GM23248 (cell line): ENCODE measurements at regions not wholly inside any gene's neighbourhood (a gene's known extent, or its start where the extent isn't known, plus 50 kb on each side); places are given as distances from the start of the nearest gene placed in this dataset.

Source experiments
- EZH2 ChIP-seq: fragments of 200-600 bp; sonication (generic); IDR thresholded peaks from 2 replicates; pipeline ENCODE4 v1.6.1; 2018; ENCODE audit warnings: antibody characterized with exemption, mild to moderate bottlenecking; ENCODE audit not compliant: insufficient read depth, poor library complexity, severe bottlenecking
- EZH2phosphoT487 ChIP-seq: fragments of 200-600 bp; sonication (generic); IDR thresholded peaks from 2 replicates; pipeline ENCODE4 v1.6.1; 2018; ENCODE audit warnings: antibody characterized with exemption, moderate library complexity, mild to moderate bottlenecking, low read depth; ENCODE audit not compliant: insufficient read depth

GRCh38 chr5:67577424-67577823 is 380.8 kb upstream of the CD180 start:
- TF ChIP-seq EZH2phosphoT487 (no peak), EZH2 (no peak)
